ENCODE measurements at regions not wholly inside any gene's neighbourhood (a gene's known extent, or its start where the extent isn't known, plus 50 kb on each side); places are given as distances from the start of the nearest gene placed in this dataset.

DNA sequence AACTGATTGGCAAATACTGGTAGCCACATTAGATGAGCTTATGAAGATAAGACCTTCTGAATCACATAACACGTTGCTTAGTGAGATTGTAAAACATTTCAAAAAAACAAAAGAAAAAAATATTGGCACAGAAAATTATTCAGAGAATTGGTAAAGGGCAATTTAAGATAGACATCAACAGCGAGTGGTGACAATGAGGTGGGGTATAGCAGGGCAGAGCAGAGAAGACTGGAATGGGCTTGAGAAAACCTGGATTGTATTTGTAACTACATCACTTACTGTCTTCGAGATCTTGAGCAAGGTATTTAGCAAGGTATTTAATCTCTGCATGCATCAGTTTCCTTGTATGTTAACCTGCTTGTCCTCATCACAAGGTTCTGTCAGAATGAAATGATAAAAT lies 313.0 kb upstream of the MEIS1 start:
- TF ChIP-seq EP300 (IDR thresholded peaks at IDR 0.05; ENCODE audit: borderline replicate concordance), result no peak
- TF ChIP-seq TCF12 (IDR thresholded peaks at IDR 0.05; ENCODE audit: low read depth), result no peak
- TF ChIP-seq TAF1 (IDR thresholded peaks at IDR 0.05; ENCODE audit: low read depth), result no peak
- no peak for TF ChIP-seq FOXM1 (IDR thresholded peaks at IDR 0.05; ENCODE audit: borderline replicate concordance, low read depth)
- no peak for TF ChIP-seq CREB1 (IDR thresholded peaks at IDR 0.05; ENCODE audit: low read depth)
- no peak for TF ChIP-seq YY1 (IDR thresholded peaks at IDR 0.05; ENCODE audit: low read depth)
